Endothelial cell of umbilical vein (primary cell): ENCODE measurements at regions not wholly inside any gene's neighbourhood (a gene's known extent, or its start where the extent isn't known, plus 50 kb on each side); places are given as distances from the start of the nearest gene placed in this dataset.

Experiments
- BruUV-seq: library from RNA; stranded (reverse); fragments of 400-500 nt; replicated peaks from 2 replicates; lab custom pipeline; 2021; lab: Mats Ljungman, UMichigan
- CTCF ChIA-PET: fragments of 300-600, 350-600 bp; sonication (Branson Sonifier 250); formaldehyde crosslinking; loops from one replicate; lab custom pipeline; 2021; ENCODE audit warnings: antibody characterized with exemption, inconsistent platforms; lab: Charles Lee
- POLR2A ChIA-PET: fragments of 300-600, 350-600 bp; sonication (Branson Sonifier 250); formaldehyde crosslinking; loops from one replicate; lab custom pipeline; 2021; ENCODE audit warnings: antibody characterized with exemption, inconsistent platforms; lab: Charles Lee
- DNase-seq: peaks from one replicate; pipeline ENCODE4 v3.0.0-alpha.2; 2011; ENCODE audit warnings: low read depth, low spot score
- FAIRE-seq: peaks from 2 replicates; lab custom pipeline; 2011; peaks lifted over from hg19 to GRCh38; lab: Jason Lieb, UNC
- H2AFZ ChIP-seq: 2 replicates; pipeline ENCODE4 v1.6.0; 2012; ENCODE audit warnings: low read depth, low read length, control low read depth, inconsistent platforms
- H3K27ac ChIP-seq: 2 replicates; pipeline ENCODE4 v1.5.1; 2011; ENCODE audit warnings: low read depth, mild to moderate bottlenecking, control low read depth, low read length, moderate library complexity; ENCODE audit not compliant: insufficient read depth
- H3K27me3 ChIP-seq, 2 experiments: 2 replicates each; pipeline versions ENCODE4 v1.6.0 to v1.6.1; 2011; ENCODE audit warnings: low read length in 2 of 2, mixed read lengths in 1 of 2; ENCODE audit not compliant: control insufficient read depth in 2 of 2, insufficient read depth in 2 of 2
- H3K36me3 ChIP-seq, 2 experiments: 2 replicates in 1 of 2; 3 replicates in 1 of 2; pipeline ENCODE4 v1.5.1; 2011; ENCODE audit warnings: low read length in 2 of 2, mild to moderate bottlenecking in 1 of 2, moderate library complexity in 1 of 2; ENCODE audit not compliant: control insufficient read depth in 2 of 2, insufficient read depth in 2 of 2; ENCODE audit errors: extremely low read depth in 1 of 2
- H3K4me1 ChIP-seq: 3 replicates; pipeline ENCODE4 v1.5.1; 2011; ENCODE audit warnings: mild to moderate bottlenecking, low read length; ENCODE audit not compliant: control insufficient read depth, insufficient read depth; ENCODE audit errors: extremely low read depth
- H3K4me2 ChIP-seq: 2 replicates; pipeline ENCODE4 v1.6.1; 2011; ENCODE audit warnings: low read length, control low read depth, mixed read lengths; ENCODE audit not compliant: insufficient read depth
- H3K4me3 ChIP-seq, 3 experiments: fragments of 200-600 bp in 1 of 3; sonication (generic), shearing (Covaris generic) in 1 of 3; replicated peaks in 1 of 3; 2 replicates each; pipeline ENCODE4 v1.5.1; 2011 to 2016; ENCODE audit warnings: control low read depth in 3 of 3, low read length in 3 of 3, mild to moderate bottlenecking in 2 of 3, inconsistent platforms in 1 of 3, low read depth in 1 of 3, moderate library complexity in 1 of 3; ENCODE audit not compliant: insufficient read depth in 1 of 3
- H3K79me2 ChIP-seq: 2 replicates; pipeline ENCODE4 v1.6.0; 2012; ENCODE audit warnings: low read length, inconsistent platforms; ENCODE audit not compliant: control insufficient read depth, insufficient read depth
- H3K9ac ChIP-seq: replicated peaks from 2 replicates; pipeline ENCODE3; 2011; ENCODE audit warnings: low read length, control low read depth; ENCODE audit not compliant: insufficient read depth; ENCODE audit errors: extremely low read depth
- H3K9me1 ChIP-seq: replicated peaks from 3 replicates; pipeline ENCODE4 v1.6.0; 2011; ENCODE audit warnings: mild to moderate bottlenecking, low read length; ENCODE audit not compliant: control insufficient read depth, insufficient read depth; ENCODE audit errors: extremely low read depth
- H3K9me3 ChIP-seq: replicated peaks from 2 replicates; pipeline ENCODE4 v1.5.1; 2012; ENCODE audit warnings: low read length, inconsistent platforms; ENCODE audit not compliant: control insufficient read depth, insufficient read depth
- H4K20me1 ChIP-seq: replicated peaks from 2 replicates; pipeline ENCODE3; 2011; ENCODE audit warnings: mild to moderate bottlenecking, low read length; ENCODE audit not compliant: control insufficient read depth, insufficient read depth; ENCODE audit errors: extremely low read depth
- EZH2 ChIP-seq: IDR thresholded peaks from 2 replicates; pipeline ENCODE4 v1.6.1; 2012; ENCODE audit warnings: borderline replicate concordance, low read depth, mild to moderate bottlenecking, moderate library complexity, low read length, inconsistent platforms; ENCODE audit not compliant: severe bottlenecking
- FOS ChIP-seq: IDR thresholded peaks from 2 replicates; pipeline ENCODE4 v1.6.1; 2011; ENCODE audit warnings: mild to moderate bottlenecking, low read length, moderate library complexity, borderline replicate concordance; ENCODE audit not compliant: insufficient read depth
- GATA2 ChIP-seq: IDR thresholded peaks from 2 replicates; pipeline ENCODE4 v1.7.0; 2011; ENCODE audit warnings: low read depth, mild to moderate bottlenecking, moderate library complexity, mixed read lengths, low read length; ENCODE audit not compliant: insufficient read length, insufficient read depth
- JUN ChIP-seq: IDR thresholded peaks from 2 replicates; pipeline ENCODE4 v1.6.1; 2011; ENCODE audit warnings: borderline replicate concordance, low read depth; ENCODE audit not compliant: insufficient read length, insufficient read depth
- MYC ChIP-seq: IDR thresholded peaks from one replicate; pipeline ENCODE4 v1.6.1; 2011; ENCODE audit warnings: mild to moderate bottlenecking, low read depth, low read length
- POLR2A ChIP-seq: IDR thresholded peaks from 2 replicates; pipeline ENCODE4 v1.6.1; 2012; ENCODE audit warnings: low read depth, mild to moderate bottlenecking, control low read depth, low read length
- POLR2AphosphoS5 ChIP-seq: IDR thresholded peaks from 2 replicates; pipeline ENCODE4 v1.6.1; 2012; ENCODE audit warnings: low read depth, mild to moderate bottlenecking, control low read depth, low read length, moderate library complexity; ENCODE audit not compliant: insufficient read depth
- dilution Hi-C: fragments of 300-500 bp; cut with MboI; formaldehyde crosslinking; loops from one replicate; pipeline ENCODE4 v1.15.0; 2019; ENCODE audit warnings: low sequenced_read_pairs; ENCODE audit not compliant: extremely low pct_ligation_motif_present
- intact Hi-C: fragments of 100-400 bp; cut with micrococcal nuclease; formaldehyde crosslinking; loops from one replicate; pipeline ENCODE4 v1.10.0; 2022
- TF ChIP-seq, protein P1 (sequence below): IDR thresholded peaks from 2 replicates; pipeline ENCODE4 v1.6.1; 2011; ENCODE audit not compliant: insufficient read depth, insufficient read length
- TF ChIP-seq, protein P2 (sequence below), 2 donors: IDR thresholded peaks; 1 replicate in 1 of 2; 2 replicates in 1 of 2; pipeline ENCODE4 v1.5.1; 2011; ENCODE audit warnings: low read length in 2 of 2, mild to moderate bottlenecking in 2 of 2, moderate library complexity in 2 of 2, control low read depth in 1 of 2, inconsistent platforms in 1 of 2, low read depth in 1 of 2; ENCODE audit not compliant: insufficient read depth in 1 of 2; ENCODE audit errors: extremely low read depth in 1 of 2

DNA sequence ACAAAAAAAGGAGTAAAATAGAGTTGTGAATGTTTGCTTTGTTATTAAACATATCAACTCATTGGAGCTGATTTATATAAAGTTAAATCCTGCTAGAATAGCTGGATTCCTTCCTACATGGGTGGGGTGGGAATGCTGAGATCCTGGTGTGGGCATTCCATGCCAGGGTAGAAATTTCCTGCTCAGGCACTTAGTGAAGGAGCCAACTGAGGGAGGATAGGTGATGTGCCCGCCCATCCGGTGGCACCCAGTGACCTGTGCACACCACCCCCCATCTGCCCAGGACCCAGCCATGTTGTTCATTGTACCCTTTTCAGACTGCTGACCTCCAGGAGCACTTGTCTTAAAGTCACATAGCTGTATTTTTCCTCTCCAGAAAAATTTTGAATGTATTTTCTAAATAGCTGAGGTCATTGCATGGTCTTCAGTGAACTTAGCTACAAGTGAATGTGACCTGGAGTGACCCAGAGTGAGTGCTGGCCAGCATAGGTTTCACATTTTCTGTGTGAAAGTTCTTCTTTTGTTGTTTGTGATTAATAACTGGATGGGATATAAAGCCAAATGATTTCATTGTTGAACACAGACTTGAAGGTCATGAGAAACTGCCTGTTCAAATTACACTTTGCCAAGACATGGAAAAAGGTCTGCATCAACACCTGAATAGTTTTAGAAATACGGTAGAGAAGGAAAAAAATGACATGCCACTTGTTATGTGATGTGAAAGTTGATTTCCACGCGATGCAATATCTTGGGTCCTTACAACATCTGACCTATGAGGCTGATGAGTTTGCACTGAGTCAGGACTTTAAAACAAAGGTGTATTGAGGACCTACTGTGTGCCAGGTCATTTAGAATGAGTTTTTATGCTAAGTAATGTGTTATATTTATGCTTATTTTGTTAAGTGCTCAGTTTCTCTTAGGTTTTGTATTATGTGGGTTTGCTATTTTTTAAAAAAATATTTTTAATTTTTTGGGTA lies 77.2 kb downstream of the UTRN start:
- Histone ChIP-seq H3K9me1 (no peaks in the 10 kb centered on the region), H3K9ac (no peak overlapping the region), H3K36me3 (no peaks in the 10 kb centered on the region), H3K4me3 (no peak overlapping the region), H3K27ac (peak overlapping the region; percentile 10), H4K20me1 (no peaks in the 10 kb centered on the region), H3K4me1 (peaks cover 17% of the 10 kb centered on the region), H3K4me2 (no peak overlapping the region), H3K9me3 (no peaks in the 10 kb centered on the region), H3K79me2 (peaks cover 71% of the 10 kb centered on the region), H2AFZ (no peak overlapping the region), H3K27me3 (no peaks in the 10 kb centered on the region)
- dilution Hi-C loops (no loop called here), intact Hi-C loops (loop anchor here (1.0 kb wide), 1 partner anchor 12 kb away; no protein-coding TSS in a partner anchor)
- TF ChIP-seq, protein P1, sequence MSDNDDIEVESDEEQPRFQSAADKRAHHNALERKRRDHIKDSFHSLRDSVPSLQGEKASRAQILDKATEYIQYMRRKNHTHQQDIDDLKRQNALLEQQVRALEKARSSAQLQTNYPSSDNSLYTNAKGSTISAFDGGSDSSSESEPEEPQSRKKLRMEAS: no peak
- TF ChIP-seq, protein P2, sequence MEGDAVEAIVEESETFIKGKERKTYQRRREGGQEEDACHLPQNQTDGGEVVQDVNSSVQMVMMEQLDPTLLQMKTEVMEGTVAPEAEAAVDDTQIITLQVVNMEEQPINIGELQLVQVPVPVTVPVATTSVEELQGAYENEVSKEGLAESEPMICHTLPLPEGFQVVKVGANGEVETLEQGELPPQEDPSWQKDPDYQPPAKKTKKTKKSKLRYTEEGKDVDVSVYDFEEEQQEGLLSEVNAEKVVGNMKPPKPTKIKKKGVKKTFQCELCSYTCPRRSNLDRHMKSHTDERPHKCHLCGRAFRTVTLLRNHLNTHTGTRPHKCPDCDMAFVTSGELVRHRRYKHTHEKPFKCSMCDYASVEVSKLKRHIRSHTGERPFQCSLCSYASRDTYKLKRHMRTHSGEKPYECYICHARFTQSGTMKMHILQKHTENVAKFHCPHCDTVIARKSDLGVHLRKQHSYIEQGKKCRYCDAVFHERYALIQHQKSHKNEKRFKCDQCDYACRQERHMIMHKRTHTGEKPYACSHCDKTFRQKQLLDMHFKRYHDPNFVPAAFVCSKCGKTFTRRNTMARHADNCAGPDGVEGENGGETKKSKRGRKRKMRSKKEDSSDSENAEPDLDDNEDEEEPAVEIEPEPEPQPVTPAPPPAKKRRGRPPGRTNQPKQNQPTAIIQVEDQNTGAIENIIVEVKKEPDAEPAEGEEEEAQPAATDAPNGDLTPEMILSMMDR (IDR thresholded peaks at IDR 0.05; ENCODE audit: extremely low read depth in 1 of 2, insufficient read depth in 1 of 2, low read depth in 1 of 2, low read length in 2 of 2): no peak
- TF ChIP-seq POLR2A: no peak
- no peak for TF ChIP-seq POLR2AphosphoS5
- TF ChIP-seq FOS: no peak
- TF ChIP-seq EZH2: no peak
- TF ChIP-seq MYC: no peak
- no peak for TF ChIP-seq JUN
- TF ChIP-seq GATA2: no peak
- DNase-seq (peak; percentile 96), FAIRE-seq (no peak)
- ChIA-PET POLR2A (interaction anchor here (1.3 kb wide), 1 partner anchor 12 kb away, joined by 3 read pairs; no protein-coding TSS in a partner anchor), CTCF (interaction anchor here (1.2 to 1.6 kb wide), 5 partner anchors 16 to 257 kb away, joined by 3 to 6 read pairs (median 4); no protein-coding TSS in a partner anchor)
- BruUV-seq: no TSS peak
